NOMO-1 treated with DMSO at 0.1 percent for 48 hours (cell line): ENCODE measurements at regions not wholly inside any gene's neighbourhood (a gene's known extent, or its start where the extent isn't known, plus 50 kb on each side); places are given as distances from the start of the nearest gene placed in this dataset.

Experiments used
- DNase-seq: peaks from one replicate; lab custom pipeline; 2025; ENCODE audit not compliant: unreplicated experiment; lab: John Stamatoyannopoulos, UW

GRCh38 chr5:178808886-178809285 lies 50.9 kb upstream of the ZNF354B start:
- DNase-seq = no peak

- DNase-seq = no peak
Measured at GRCh38 chr5:178801021-178801420, 58.7 kb upstream of the ZNF354B start.

DNA sequence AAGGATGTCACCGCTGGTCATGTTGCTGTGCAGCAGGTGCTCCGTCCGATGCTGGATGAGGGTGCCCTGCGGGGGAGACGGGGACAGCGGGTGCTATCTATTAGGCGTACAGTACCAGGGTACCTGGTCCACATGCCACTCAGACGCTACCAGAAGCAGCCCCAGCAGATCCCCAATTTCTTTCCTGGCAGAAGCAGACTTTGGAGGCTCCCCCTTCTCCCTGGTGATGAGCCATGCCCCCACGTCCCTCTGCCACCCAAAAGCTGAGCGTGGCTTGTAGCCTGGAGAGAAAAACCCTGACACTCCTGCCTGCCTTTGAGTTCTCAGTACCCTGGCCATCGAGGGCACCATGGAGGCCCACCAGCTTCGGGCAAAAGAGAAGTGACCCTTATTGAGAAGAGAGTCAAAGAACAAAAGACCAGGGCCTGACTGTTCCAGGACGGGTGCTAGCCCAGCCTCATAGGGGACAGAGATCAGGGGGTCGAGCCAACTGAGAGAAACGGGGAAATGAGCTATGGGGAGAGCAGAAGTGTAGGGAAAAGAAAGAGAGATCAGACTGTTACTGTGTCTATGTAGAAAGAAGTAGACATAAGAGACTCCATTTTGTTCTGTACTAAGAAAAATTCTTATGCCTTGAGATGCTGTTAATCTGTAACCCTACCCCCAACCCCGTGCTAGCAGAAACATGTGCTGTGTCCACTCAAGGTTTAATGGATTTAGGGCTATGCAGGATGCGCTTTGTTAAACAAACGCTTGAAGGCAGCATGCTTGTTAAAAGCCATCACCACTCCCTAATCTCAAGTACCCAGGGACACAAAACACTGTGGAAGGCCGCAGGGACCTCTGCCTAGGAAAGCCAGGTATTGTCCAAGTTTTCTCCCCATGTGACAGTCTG lies 62.0 kb upstream of the ZNF354B start:
- DNase-seq = no peak

DNA sequence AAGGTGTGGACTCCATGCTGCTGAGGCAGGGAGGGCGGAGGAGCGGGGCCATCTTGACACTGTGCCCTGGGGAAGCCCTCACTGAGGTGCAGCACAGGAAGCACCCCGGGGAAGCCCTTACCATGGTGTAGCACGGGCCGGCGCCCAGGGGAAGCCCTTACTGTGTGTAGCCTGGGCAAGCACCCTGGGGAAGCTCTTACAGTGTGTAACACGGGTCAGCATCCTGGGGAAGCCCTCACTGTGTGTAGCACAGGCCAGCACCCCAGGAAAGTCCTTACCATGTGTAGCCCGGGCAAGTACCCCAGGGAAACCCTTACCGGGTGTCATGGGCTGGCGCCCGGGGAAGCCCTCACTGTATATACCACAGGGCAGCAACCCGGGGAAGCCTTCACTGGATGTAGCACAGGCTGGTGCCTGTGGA lies 62.6 kb upstream of the ZNF354B start:
- no peak for DNase-seq

- DNase-seq = no peak
Measured at GRCh38 chr5:178796165-178796945, 63.4 kb upstream of the ZNF354B start.

- DNase-seq = no peak
Measured at GRCh38 chr5:178794433-178794832, 64.0 kb upstream of the ZNF354A start.

GRCh38 chr5:178793696-178794095 lies 63.2 kb upstream of the ZNF354A start:
- DNase-seq = no peak

DNA sequence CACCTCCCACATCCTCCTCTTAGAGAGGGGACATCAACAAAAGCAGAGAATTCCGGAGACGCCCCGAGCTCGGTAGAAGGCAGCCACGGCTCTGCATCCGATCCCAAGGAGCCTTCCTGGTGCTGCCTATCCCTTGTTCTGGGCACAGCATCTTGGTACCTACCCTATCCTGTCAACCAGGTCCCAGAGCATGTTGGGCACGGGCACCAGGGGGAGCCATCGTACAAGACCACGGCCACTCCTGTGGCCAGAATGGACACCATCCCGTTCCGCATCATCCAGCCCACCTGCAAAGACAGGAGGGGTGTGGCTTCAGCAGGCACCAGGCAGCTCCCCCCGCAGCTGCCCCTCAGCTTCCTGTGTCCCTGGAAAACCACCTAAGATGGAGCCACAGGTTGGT lies 62.7 kb upstream of the ZNF354A start:
- DNase-seq = no peak

- no peak for DNase-seq
Measured at GRCh38 chr5:178791976-178792375, 61.5 kb upstream of the ZNF354A start.

GRCh38 chr5:178790371-178790770 lies 59.9 kb upstream of the ZNF354A start:
- peak; percentile 34 for DNase-seq

DNA sequence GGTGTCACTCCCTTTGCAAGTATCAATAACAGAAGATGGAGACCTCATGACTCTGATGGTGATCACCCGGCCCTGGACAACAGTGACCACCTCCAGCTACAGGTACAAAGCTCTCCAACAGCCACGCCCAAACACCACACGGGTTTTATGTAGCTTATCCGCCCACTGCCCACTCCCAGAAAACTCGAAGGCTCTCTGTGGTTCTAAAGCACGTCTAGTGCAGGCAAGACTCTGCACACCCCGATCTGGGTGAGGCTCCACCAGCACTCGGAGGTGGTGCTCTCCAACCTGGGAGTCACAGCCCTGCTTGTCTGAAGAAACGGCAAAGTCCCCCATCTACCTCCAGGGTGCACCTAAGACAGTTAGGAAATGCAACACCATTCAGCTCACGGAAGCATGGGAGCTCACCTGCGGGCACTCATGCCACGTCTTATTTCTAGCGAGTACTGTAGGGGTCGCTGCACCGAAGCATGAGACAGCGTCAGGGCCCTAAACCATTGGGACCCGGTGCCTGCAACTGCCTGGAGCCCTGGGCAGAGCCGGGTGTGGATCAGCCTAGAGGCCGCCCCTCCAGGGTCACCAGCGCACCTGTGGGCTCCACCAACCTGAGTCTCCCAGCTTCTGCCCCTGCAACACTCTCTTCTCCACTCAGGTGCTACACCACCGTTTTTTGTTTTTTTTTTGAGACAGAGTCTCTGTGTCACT lies 58.1 kb upstream of the ZNF354A start:
- no peak for DNase-seq

DNA sequence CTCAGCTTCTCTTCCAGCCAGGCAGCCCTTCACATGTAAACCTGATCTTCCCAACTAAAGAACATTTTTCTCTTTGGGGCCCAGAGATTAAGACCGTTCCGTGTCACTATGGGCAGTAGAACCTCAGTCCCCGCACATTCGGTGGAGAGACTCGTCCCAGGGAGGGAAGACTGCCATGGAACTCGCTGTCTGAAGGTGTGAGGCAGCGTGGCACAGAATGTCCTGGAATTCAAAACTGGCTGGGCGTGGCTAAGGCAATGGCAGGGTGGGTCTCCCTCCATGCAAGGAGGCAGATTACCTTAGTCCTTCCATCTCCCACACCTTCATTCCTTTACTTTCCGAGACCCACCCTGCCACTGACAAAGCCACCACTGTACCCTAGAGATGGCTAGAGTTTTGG lies 57.4 kb upstream of the ZNF354A start:
- DNase-seq = no peak

- peak; percentile 13 for DNase-seq
Measured at GRCh38 chr5:178786859-178787499, 56.5 kb upstream of the ZNF354A start.

DNA sequence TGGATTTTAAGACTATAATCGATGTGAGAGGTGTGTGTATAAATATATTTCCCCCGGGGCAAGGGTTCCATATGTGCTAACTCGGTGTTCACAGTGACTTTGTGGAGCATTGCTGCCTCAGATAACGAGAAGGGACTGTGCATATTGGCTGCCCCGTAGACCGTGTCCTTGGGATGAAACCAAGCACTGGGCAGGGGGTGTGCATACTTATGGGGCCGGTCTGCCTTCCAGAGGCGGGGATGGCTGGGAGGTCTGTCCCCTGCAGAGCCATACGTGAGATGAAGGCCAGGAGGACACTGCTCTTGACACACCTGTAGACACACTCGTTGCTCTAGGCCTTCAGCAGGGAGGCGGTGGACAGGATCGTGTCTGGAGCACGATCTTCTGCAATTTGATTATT lies 56.0 kb upstream of the ZNF354A start:
- no peak for DNase-seq

GRCh38 chr5:178785999-178786398 lies 55.5 kb upstream of the ZNF354A start:
- DNase-seq = peak; percentile 51

GRCh38 chr5:178784391-178784790 lies 53.9 kb upstream of the ZNF354A start:
- no peak for DNase-seq

DNA sequence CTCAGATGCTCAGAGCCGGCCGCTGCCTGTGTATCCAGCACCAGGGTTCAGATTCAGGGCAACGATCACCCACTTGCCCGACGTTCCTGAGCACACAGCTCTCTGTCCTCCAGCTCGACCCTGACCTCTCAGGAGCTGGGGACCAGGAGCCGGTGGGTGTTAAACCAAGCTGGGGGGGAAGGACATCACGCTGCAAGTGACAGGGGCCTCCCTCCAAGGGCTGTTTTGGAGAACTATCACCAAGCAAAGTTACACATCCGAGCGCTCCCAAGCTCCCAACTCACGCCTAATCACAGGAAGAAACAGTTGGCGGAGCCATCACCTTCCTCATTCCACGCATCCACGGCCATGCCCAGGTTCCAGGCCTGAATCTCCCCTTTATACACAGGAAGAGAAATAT lies 51.5 kb upstream of the ZNF354A start:
- DNase-seq = no peak

DNA sequence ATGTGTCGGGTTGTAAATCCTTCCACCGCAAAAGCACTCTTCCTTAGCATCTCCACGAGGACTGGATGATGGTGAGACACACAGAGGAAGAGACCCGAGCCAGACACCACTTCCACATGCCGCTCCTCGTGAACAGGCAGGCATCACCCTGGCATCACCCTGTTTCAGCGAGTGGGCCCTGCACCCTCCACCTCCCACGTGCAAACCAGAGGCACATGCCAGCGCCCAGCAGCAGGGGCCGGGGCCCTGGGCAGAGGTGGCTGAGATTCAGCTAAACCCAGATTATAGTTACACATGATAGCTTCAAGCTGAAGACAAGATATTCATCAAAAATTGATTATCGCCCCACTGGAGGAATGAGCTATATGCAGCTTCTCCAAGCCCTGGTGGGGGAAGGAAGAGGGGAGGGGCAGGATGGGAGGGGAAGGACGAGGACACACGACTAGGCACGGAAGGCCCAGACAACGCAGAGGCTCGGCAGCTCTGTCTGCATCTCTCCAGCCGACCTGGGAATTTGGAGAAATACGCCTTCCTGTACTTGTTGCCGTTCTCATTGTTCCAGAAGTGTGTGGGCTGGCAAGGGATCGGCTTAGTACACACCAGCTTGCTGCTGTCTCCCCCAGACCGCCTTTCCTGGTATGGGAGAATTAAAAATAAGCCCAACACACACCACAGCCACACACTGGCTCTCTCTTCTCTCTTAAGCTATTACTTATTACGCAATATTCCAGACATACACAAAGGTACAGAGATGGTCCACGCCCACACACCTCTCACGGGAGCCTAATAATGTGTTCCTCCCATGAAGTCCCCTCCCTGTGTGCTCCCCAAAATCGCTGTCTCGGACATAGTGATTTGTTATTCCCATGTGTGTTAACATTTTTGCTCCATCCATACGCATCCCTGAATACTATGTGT lies 50.4 kb upstream of the ZNF354A start:
- DNase-seq = peak; percentile 4
